HEK293T (cell line): ENCODE measurements at regions not wholly inside any gene's neighbourhood (a gene's known extent, or its start where the extent isn't known, plus 50 kb on each side); places are given as distances from the start of the nearest gene placed in this dataset.

ENCODE experiments used
- BHLHE40 ChIP-seq: fragments of 450-650 bp; IDR thresholded peaks from 2 replicates; pipeline ENCODE4 v1.6.1; 2016; ENCODE audit warnings: mild to moderate bottlenecking, moderate library complexity, borderline replicate concordance
- FOXA1 ChIP-seq: fragments of 450-650 bp; IDR thresholded peaks from 2 replicates; pipeline ENCODE4 v1.6.1; 2016; ENCODE audit warnings: mild to moderate bottlenecking
- FOXK2 ChIP-seq: fragments of 450-650 bp; IDR thresholded peaks from 2 replicates; pipeline ENCODE4 v1.6.1; 2016; ENCODE audit warnings: mild to moderate bottlenecking
- FOXM1 ChIP-seq: fragments of 450-650 bp; IDR thresholded peaks from 2 replicates; pipeline ENCODE4 v1.6.1; 2017; ENCODE audit warnings: mild to moderate bottlenecking, borderline replicate concordance
- L3MBTL2 ChIP-seq: fragments of 450-650 bp; conservative IDR thresholded peaks from 2 replicates; pipeline ENCODE4 v1.6.1; 2016; ENCODE audit warnings: mild to moderate bottlenecking
- SP1 ChIP-seq: fragments of 450-650 bp; IDR thresholded peaks from 2 replicates; pipeline ENCODE4 v1.6.1; 2017
- SUZ12 ChIP-seq: fragments of 450-650 bp; IDR thresholded peaks from 2 replicates; pipeline ENCODE4 v1.6.1; 2016; ENCODE audit warnings: mild to moderate bottlenecking
- TARDBP ChIP-seq: fragments of 450-650 bp; IDR thresholded peaks from 2 replicates; pipeline ENCODE4 v1.6.1; 2016
- ZNF384 ChIP-seq: fragments of 450-650 bp; IDR thresholded peaks from 2 replicates; pipeline ENCODE4 v1.6.1; 2016

GRCh38 chr4:14864365-14865030 lies 137.8 kb upstream of the CPEB2 start:
- TF ChIP-seq FOXA1 (no peak), FOXK2 (no peak), SP1 (no peak), SUZ12 (no peak), FOXM1 (no peak), TARDBP (no peak), BHLHE40 (no peak), ZNF384 (no peak), L3MBTL2 (no peak)
